ENCODE measurements at regions not wholly inside any gene's neighbourhood (a gene's known extent, or its start where the extent isn't known, plus 50 kb on each side); places are given as distances from the start of the nearest gene placed in this dataset.

DNA sequence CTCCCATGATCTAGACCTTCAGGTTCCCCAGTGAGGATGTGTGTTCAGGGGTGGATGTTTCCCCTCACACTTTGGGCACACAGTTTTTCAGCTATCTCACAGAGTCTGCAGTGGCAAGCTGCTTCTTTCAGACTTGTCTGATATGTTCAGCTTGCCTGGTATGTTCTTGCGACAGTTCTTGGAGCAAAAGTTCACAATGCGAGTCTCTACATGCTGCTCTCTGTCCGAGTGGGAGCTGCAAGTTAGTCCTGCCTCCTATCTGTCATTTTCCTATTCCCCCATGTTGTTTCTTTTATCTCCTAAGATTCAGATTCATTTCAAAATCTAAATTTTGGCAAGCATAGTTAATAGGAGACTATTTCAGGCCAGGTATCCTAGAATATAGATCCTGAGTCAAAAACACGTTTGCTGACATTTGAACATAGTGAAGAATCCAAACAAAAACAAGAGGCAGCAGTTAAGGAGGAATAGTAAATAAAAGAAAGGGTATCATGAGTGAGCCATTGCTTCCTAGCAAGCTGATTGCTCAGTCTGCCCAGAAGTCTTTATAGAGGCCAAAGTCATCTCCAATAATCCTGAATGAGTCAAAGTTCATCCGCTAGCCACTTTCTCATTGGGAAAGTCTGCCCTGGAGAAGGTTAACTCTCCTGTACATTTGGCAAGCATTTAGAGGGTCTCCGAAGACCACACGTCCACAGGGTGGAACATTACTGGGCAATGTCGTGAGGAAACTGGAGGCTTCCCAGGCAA, 140.2 kb upstream of the MOCS1 start:
- 57 to 77% methylated on average over 8 of the region's 8 CpGs for WGBS, 2 donors

DNA sequence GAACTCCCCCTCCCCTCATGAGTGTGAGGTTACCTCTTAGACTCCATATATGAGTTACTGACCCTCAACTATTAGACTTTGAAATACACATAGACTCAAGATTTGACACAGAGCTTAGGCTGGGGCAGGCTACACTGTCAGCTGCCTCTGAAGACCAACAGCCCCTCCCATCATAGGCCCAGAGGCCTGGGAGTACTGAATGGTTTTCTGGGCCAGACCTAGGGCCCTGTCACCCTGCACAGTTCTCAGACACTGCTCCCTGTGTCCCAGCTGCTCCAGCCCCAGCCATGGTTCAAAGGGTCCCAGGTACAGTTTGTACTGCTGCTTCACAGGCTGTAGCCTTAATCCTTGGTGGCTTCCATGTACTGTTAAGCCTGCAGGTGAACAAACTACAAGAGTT, 132.1 kb upstream of the MOCS1 start:
- Histone ChIP-seq H3K27me3 (no peaks in the 10 kb centered on the region), H3K27ac (no peak overlapping the region), H3K4me1 (no peaks in the 10 kb centered on the region), H3K4me3 (no peak overlapping the region), H3K36me3 (no peaks in the 10 kb centered on the region), H3K9me3 (peaks cover 0 to 5% (median 0%) of the 10 kb centered on the region in 4 donors)
- no peak for DNase-seq
- intact Hi-C loops (cut with DNase I), result no loop called here
- TF ChIP-seq POLR2AphosphoS5 (IDR thresholded peaks at IDR 0.05), result no peak
- TF ChIP-seq, protein P1, sequence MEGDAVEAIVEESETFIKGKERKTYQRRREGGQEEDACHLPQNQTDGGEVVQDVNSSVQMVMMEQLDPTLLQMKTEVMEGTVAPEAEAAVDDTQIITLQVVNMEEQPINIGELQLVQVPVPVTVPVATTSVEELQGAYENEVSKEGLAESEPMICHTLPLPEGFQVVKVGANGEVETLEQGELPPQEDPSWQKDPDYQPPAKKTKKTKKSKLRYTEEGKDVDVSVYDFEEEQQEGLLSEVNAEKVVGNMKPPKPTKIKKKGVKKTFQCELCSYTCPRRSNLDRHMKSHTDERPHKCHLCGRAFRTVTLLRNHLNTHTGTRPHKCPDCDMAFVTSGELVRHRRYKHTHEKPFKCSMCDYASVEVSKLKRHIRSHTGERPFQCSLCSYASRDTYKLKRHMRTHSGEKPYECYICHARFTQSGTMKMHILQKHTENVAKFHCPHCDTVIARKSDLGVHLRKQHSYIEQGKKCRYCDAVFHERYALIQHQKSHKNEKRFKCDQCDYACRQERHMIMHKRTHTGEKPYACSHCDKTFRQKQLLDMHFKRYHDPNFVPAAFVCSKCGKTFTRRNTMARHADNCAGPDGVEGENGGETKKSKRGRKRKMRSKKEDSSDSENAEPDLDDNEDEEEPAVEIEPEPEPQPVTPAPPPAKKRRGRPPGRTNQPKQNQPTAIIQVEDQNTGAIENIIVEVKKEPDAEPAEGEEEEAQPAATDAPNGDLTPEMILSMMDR (IDR thresholded peaks at IDR 0.05), result no peak
- no peak for TF ChIP-seq EP300 (IDR thresholded peaks at IDR 0.05)
- TF ChIP-seq POLR2A (IDR thresholded peaks at IDR 0.05), result no peak

More for the DNA sequence above, 140.2 kb upstream of the MOCS1 start:
- Histone ChIP-seq H3K27ac (no peak overlapping the region), H3K4me1 (no peaks in the 10 kb centered on the region), H3K27me3 (peaks cover 0 to 6% (median 0%) of the 10 kb centered on the region in 3 donors), H3K4me3 (no peak overlapping the region), H3K9me3 (peaks cover 0 to 2% (median 0%) of the 10 kb centered on the region in 4 donors), H3K36me3 (no peaks in the 10 kb centered on the region)
- intact Hi-C loops (cut with DNase I), result no loop called here
- no peak for TF ChIP-seq POLR2A (IDR thresholded peaks at IDR 0.05)
- no peak for TF ChIP-seq EP300 (IDR thresholded peaks at IDR 0.05)
- no peak for TF ChIP-seq POLR2AphosphoS5 (IDR thresholded peaks at IDR 0.05)
- TF ChIP-seq, protein P1 (IDR thresholded peaks at IDR 0.05), result no peak
- DNase-seq, result no peak

DNA sequence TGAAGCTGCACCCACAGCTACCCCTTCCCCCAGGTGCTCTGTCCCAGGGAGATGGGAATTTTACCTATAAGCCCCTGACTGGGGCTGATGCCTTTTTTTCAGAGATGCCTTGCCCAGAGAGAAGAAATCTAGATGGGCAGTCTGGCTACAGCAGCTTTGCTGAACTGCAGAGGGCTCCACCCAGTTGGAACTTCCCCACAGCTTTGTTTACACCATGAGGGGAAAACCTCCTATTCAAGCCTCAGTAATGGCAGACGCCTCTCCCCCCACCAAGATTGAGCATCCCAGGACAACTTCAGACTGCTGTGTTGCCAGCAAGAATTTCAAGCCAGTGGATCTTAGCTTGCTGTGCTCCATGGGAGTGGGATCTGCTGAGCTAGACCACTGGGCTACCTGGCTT, 122.6 kb upstream of the MOCS1 start:
- TF ChIP-seq POLR2AphosphoS5 (IDR thresholded peaks at IDR 0.05) (no peak), EP300 (IDR thresholded peaks at IDR 0.05) (no peak), POLR2A (IDR thresholded peaks at IDR 0.05) (no peak)
- TF ChIP-seq, protein P1 (IDR thresholded peaks at IDR 0.05), result no peak
- Histone ChIP-seq H3K27ac (no peak overlapping the region), H3K27me3 (no peaks in the 10 kb centered on the region), H3K9me3 (no peaks in the 10 kb centered on the region), H3K4me3 (no peak overlapping the region), H3K36me3 (no peaks in the 10 kb centered on the region), H3K4me1 (no peaks in the 10 kb centered on the region)
- no peak for DNase-seq
- intact Hi-C loops (cut with DNase I), result no loop called here
- WGBS, 2 donors, result 51 to 62% methylated on average over 1 of the region's 1 CpG

DNA sequence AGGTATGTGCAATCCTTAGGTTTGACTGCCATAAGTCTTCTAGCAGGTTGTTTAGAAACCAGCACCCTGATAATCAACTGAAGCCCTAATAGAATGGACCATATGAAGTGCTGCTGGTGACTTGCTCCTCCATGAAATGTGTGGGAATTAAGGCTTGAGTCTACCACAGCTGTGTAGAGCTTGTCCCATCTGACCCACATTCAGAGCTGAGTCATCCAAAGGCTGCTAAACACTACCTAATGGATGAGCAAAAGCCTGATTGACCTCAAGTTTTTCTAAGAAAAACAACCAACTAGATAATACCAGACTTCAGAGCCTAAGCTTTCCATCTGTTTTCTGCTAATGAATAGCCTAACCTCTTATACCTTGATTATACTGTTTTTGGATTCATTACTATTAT, 120.3 kb upstream of the MOCS1 start:
- TF ChIP-seq POLR2A (IDR thresholded peaks at IDR 0.05) (no peak), POLR2AphosphoS5 (IDR thresholded peaks at IDR 0.05) (no peak), EP300 (IDR thresholded peaks at IDR 0.05) (no peak)
- TF ChIP-seq, protein P1 (IDR thresholded peaks at IDR 0.05), result no peak
- H3K4me3 ChIP-seq, result no peak overlapping the region
- no peaks in the 10 kb centered on the region for H3K36me3 ChIP-seq
- H3K27me3 ChIP-seq, result no peaks in the 10 kb centered on the region
- H3K27ac ChIP-seq, result no peak overlapping the region
- no peak for DNase-seq
- no peaks in the 10 kb centered on the region for H3K4me1 ChIP-seq
- intact Hi-C loops (cut with DNase I), result no loop called here
- H3K9me3 ChIP-seq, result no peaks in the 10 kb centered on the region

DNA sequence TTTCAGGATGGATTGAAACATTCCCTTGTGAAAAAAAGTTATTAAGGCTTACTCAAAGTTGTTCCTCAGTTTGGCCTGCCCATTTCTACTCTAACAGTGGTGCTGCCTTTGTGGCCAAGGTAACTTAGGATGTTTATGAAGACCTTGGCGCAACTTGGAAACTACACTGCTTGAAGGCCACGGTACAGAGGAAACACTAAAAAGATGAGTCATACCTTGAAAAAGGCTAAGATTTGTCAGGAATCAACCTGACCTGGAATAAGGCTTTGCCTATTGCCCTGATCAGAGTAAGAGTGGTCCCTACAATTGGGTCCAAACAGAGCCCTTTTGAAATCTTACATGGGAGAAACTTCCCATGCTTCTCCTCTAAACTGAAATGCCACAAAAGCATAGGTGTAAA, 119.9 kb upstream of the MOCS1 start:
- TF ChIP-seq POLR2A (IDR thresholded peaks at IDR 0.05), result no peak
- no peak for TF ChIP-seq EP300 (IDR thresholded peaks at IDR 0.05)
- TF ChIP-seq, protein P1 (IDR thresholded peaks at IDR 0.05), result no peak
- no peak for TF ChIP-seq POLR2AphosphoS5 (IDR thresholded peaks at IDR 0.05)
- H3K4me1 ChIP-seq, result no peaks in the 10 kb centered on the region
- 58 to 63% methylated on average over 2 of the region's 2 CpGs for WGBS, 2 donors
- H3K36me3 ChIP-seq, result no peaks in the 10 kb centered on the region
- no peak for DNase-seq
- H3K4me3 ChIP-seq, result no peak overlapping the region
- H3K9me3 ChIP-seq, result no peaks in the 10 kb centered on the region
- intact Hi-C loops (cut with DNase I), result no loop called here
- H3K27me3 ChIP-seq, result no peaks in the 10 kb centered on the region
- no peak overlapping the region for H3K27ac ChIP-seq

Data from sigmoid colon (tissue), 6 donors.